ENCODE measurements at regions not wholly inside any gene's neighbourhood (a gene's known extent, or its start where the extent isn't known, plus 50 kb on each side); places are given as distances from the start of the nearest gene placed in this dataset.
"Not testable (repeated sequence)": the region's sequence is repeated elsewhere in the genome, so short reads cannot be mapped to it uniquely, and the experiment has no call there.

GRCh38 chr13:90853666-90854065, 493.8 kb upstream of the MIR17HG start:
- H3K36me3 ChIP-seq (ENCODE audit: control insufficient read depth in 1 of 2, insufficient read depth in 2 of 2, low read length in 2 of 2); H3K27ac ChIP-seq (ENCODE audit: low read depth, low read length); POLR2A ChIA-PET; H2AFZ ChIP-seq (ENCODE audit: low read depth, low read length, poor library complexity, severe bottlenecking); DNase-seq (ENCODE audit: low read depth, low spot score); H4K20me1 ChIP-seq (ENCODE audit: insufficient read depth); BruUV-seq (replicated peaks); H3K4me2 ChIP-seq (ENCODE audit: low read length); H3K4me1 ChIP-seq (ENCODE audit: control insufficient read depth in 1 of 2, insufficient read depth in 2 of 2, low read length in 2 of 2); H3K27me3 ChIP-seq (ENCODE audit: insufficient read depth, low read length); H3K9me2 ChIP-seq (ENCODE audit: insufficient read depth); RAD21 ChIA-PET (ENCODE audit: low non-redundant PET in 1 of 2, low total read pairs in 2 of 2, uncharacterized antibody in 2 of 2, unreplicated experiment in 2 of 2); CTCF ChIA-PET; H3K9ac ChIP-seq (ENCODE audit: low read length); H3K9me3 ChIP-seq (ENCODE audit: control insufficient read depth in 1 of 2, insufficient read depth in 1 of 2, low read depth in 1 of 2, low read length in 2 of 2); ATAC-seq; intact Hi-C loops (cut with micrococcal nuclease); H3K79me2 ChIP-seq (ENCODE audit: insufficient read depth, low read length); H3K4me3 ChIP-seq (replicated peaks in 1 of 2; ENCODE audit: low read depth in 1 of 2, low read length in 2 of 2): not testable (repeated sequence)

- no peak for ATAC-seq
- no peaks in the 10 kb centered on the region for H3K79me2 ChIP-seq (ENCODE audit: insufficient read depth, low read length)
- BruUV-seq (replicated peaks), result no TSS peak
- no peak overlapping the region for H2AFZ ChIP-seq (ENCODE audit: low read depth, low read length, poor library complexity, severe bottlenecking)
- H3K27me3 ChIP-seq (ENCODE audit: insufficient read depth, low read length), result no peaks in the 10 kb centered on the region
- no peak overlapping the region for H3K4me3 ChIP-seq (replicated peaks in 1 of 2; ENCODE audit: low read depth in 1 of 2, low read length in 2 of 2)
- no peaks in the 10 kb centered on the region for H4K20me1 ChIP-seq (ENCODE audit: insufficient read depth)
- no peaks in the 10 kb centered on the region for H3K9me3 ChIP-seq (ENCODE audit: control insufficient read depth in 1 of 2, insufficient read depth in 1 of 2, low read depth in 1 of 2, low read length in 2 of 2)
- RAD21 ChIA-PET (ENCODE audit: low non-redundant PET in 1 of 2, low total read pairs in 2 of 2, uncharacterized antibody in 2 of 2, unreplicated experiment in 2 of 2), result no interaction called here
- H3K9ac ChIP-seq (ENCODE audit: low read length), result no peak overlapping the region
- DNase-seq (ENCODE audit: low read depth, low spot score), result no peak
- H3K27ac ChIP-seq (ENCODE audit: low read depth, low read length), result no peak overlapping the region
- H3K4me2 ChIP-seq (ENCODE audit: low read length), result no peak overlapping the region
- intact Hi-C loops (cut with micrococcal nuclease), result no loop called here
- no peaks in the 10 kb centered on the region for H3K4me1 ChIP-seq (ENCODE audit: control insufficient read depth in 1 of 2, insufficient read depth in 2 of 2, low read length in 2 of 2)
- POLR2A ChIA-PET, result no interaction called here
- TF ChIP-seq, protein P1, sequence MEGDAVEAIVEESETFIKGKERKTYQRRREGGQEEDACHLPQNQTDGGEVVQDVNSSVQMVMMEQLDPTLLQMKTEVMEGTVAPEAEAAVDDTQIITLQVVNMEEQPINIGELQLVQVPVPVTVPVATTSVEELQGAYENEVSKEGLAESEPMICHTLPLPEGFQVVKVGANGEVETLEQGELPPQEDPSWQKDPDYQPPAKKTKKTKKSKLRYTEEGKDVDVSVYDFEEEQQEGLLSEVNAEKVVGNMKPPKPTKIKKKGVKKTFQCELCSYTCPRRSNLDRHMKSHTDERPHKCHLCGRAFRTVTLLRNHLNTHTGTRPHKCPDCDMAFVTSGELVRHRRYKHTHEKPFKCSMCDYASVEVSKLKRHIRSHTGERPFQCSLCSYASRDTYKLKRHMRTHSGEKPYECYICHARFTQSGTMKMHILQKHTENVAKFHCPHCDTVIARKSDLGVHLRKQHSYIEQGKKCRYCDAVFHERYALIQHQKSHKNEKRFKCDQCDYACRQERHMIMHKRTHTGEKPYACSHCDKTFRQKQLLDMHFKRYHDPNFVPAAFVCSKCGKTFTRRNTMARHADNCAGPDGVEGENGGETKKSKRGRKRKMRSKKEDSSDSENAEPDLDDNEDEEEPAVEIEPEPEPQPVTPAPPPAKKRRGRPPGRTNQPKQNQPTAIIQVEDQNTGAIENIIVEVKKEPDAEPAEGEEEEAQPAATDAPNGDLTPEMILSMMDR (IDR thresholded peaks at IDR 0.05 in 2 of 3, conservative IDR thresholded peaks at IDR 0.05 in 1 of 3; ENCODE audit: borderline replicate concordance in 1 of 3, insufficient read depth in 1 of 3, low read depth in 2 of 3, low read length in 2 of 3), result no peak
- TF ChIP-seq POLR2A (IDR thresholded peaks at IDR 0.05; ENCODE audit: borderline replicate concordance, extremely low read depth, insufficient read depth, insufficient read length) (no peak), YY1 (IDR thresholded peaks at IDR 0.05; ENCODE audit: extremely low read depth, insufficient replicate concordance, low read depth, low read length) (no peak), EGR1 (IDR thresholded peaks at IDR 0.05; ENCODE audit: low read depth) (no peak), EZH2phosphoT487 (IDR thresholded peaks at IDR 0.05; ENCODE audit: borderline replicate concordance) (no peak), CEBPB (IDR thresholded peaks at IDR 0.05; ENCODE audit: low read depth) (no peak), MAX (IDR thresholded peaks at IDR 0.05) (no peak), SP1 (IDR thresholded peaks at IDR 0.05; ENCODE audit: low read depth) (no peak), FOSL1 (IDR thresholded peaks at IDR 0.05; ENCODE audit: low read depth) (no peak), JUND (IDR thresholded peaks at IDR 0.05) (no peak), RAD21 (IDR thresholded peaks at IDR 0.05; ENCODE audit: low read depth) (no peak), ZNF274 (IDR thresholded peaks at IDR 0.05; ENCODE audit: low read depth, low read length) (no peak), ELF1 (IDR thresholded peaks at IDR 0.05; ENCODE audit: borderline replicate concordance, low read depth) (no peak), POLR2AphosphoS5 (IDR thresholded peaks at IDR 0.05; ENCODE audit: low read depth, low read length) (no peak)
- no peaks in the 10 kb centered on the region for H3K36me3 ChIP-seq (ENCODE audit: control insufficient read depth in 1 of 2, insufficient read depth in 2 of 2, low read length in 2 of 2)
- CTCF ChIA-PET, result no interaction called here
- no peaks in the 10 kb centered on the region for H3K9me2 ChIP-seq (ENCODE audit: insufficient read depth)
These were observed 489.6 kb upstream of the MIR17HG start for GRCh38 chr13:90857921-90858320.

Data from HCT116 (cell line).